Caco-2 (cell line): ENCODE measurements at regions not wholly inside any gene's neighbourhood (a gene's known extent, or its start where the extent isn't known, plus 50 kb on each side); places are given as distances from the start of the nearest gene placed in this dataset.

Experiments used
- BruUV-seq: library from RNA; stranded (reverse); fragments of 400-500 nt; replicated peaks from 2 replicates; lab custom pipeline; 2021; lab: Mats Ljungman, UMichigan
- CTCF ChIA-PET: fragments of 300-600 bp; sonication (Branson Sonifier 250); formaldehyde crosslinking; loops from one replicate; lab custom pipeline; 2022; ENCODE audit warnings: antibody characterized with exemption; lab: Charles Lee
- POLR2A ChIA-PET: fragments of 300-600 bp; sonication (Branson Sonifier 250); formaldehyde crosslinking; loops from one replicate; lab custom pipeline; 2022; ENCODE audit warnings: antibody characterized with exemption; lab: Charles Lee
- DNase-seq, 2 experiments: peaks; one replicate each; pipeline versions ENCODE4 v3.0.0 to v3.0.0-alpha.2; 2020 to 2022
- H3K27me3 ChIP-seq: replicated peaks from 2 replicates; pipeline ENCODE4 v1.6.0; 2011; ENCODE audit warnings: low read length; ENCODE audit not compliant: control insufficient read depth, insufficient read depth
- H3K36me3 ChIP-seq: 2 replicates; pipeline ENCODE4 v1.5.1; 2011; ENCODE audit warnings: low read length; ENCODE audit not compliant: control insufficient read depth, insufficient read depth
- H3K4me1 ChIP-seq: fragments of 250-450 bp; sonication (Bioruptor Pico); 2 replicates; pipeline ENCODE4 v1.5.1; 2020; ENCODE audit warnings: mild to moderate bottlenecking
- H3K4me3 ChIP-seq: 2 replicates; pipeline ENCODE4 v1.5.1; 2011; ENCODE audit warnings: low read depth, mild to moderate bottlenecking, control low read depth, low read length
- H3K9me3 ChIP-seq: fragments of 250-450 bp; sonication (Bioruptor Pico); 2 replicates; pipeline ENCODE4 v1.5.1; 2020; ENCODE audit warnings: mild to moderate bottlenecking, moderate library complexity
- H3K27ac Mint-ChIP-seq: one replicate; pipeline ENCODE4 v1.8.0; 2022; ENCODE audit warnings: mixed read lengths; ENCODE audit not compliant: unreplicated experiment
- H3K27me3 Mint-ChIP-seq: one replicate; pipeline ENCODE4 v1.8.0; 2022; ENCODE audit warnings: mixed read lengths; ENCODE audit not compliant: insufficient read depth, unreplicated experiment
- H3K36me3 Mint-ChIP-seq: one replicate; pipeline ENCODE4 v1.8.0; 2022; ENCODE audit warnings: mild to moderate bottlenecking, mixed read lengths; ENCODE audit not compliant: insufficient read depth, unreplicated experiment
- H3K4me1 Mint-ChIP-seq: one replicate; pipeline ENCODE4 v1.8.0; 2022; ENCODE audit warnings: low read depth, mixed read lengths; ENCODE audit not compliant: unreplicated experiment
- H3K4me3 Mint-ChIP-seq: one replicate; pipeline ENCODE4 v1.8.0; 2022; ENCODE audit warnings: mild to moderate bottlenecking, moderate library complexity, mixed read lengths; ENCODE audit not compliant: unreplicated experiment
- H3K9me3 Mint-ChIP-seq: one replicate; pipeline ENCODE4 v1.8.0; 2022; ENCODE audit warnings: mixed read lengths; ENCODE audit not compliant: unreplicated experiment
- intact Hi-C: fragments of 100-400 bp; cut with micrococcal nuclease; formaldehyde crosslinking; loops from one replicate; pipeline ENCODE4 v1.10.0; 2022; ENCODE audit not compliant: unreplicated experiment
- TF ChIP-seq, protein P1 (sequence below), 2 experiments: fragments of 200-600 bp in 1 of 2; IDR thresholded peaks; 1 replicate in 1 of 2; 2 replicates in 1 of 2; pipeline versions ENCODE4 v1.5.1 to v1.8.0; 2011 to 2022; ENCODE audit warnings: antibody characterized with exemption in 1 of 2, control low read depth in 1 of 2, inconsistent platforms in 1 of 2, low read depth in 1 of 2, low read length in 1 of 2, mild to moderate bottlenecking in 1 of 2, moderate library complexity in 1 of 2; ENCODE audit not compliant: insufficient read depth in 1 of 2, severe bottlenecking in 1 of 2, unreplicated experiment in 1 of 2

- no peak for DNase-seq
- Mint-ChIP-seq H3K27ac (no peak overlapping the region), H3K4me3 (no peak overlapping the region), H3K4me1 (no peaks in the 10 kb centered on the region), H3K27me3 (no peaks in the 10 kb centered on the region), H3K36me3 (no peaks in the 10 kb centered on the region), H3K9me3 (no peaks in the 10 kb centered on the region)
- Histone ChIP-seq H3K9me3 (no peaks in the 10 kb centered on the region), H3K27me3 (no peaks in the 10 kb centered on the region), H3K4me3 (no peak overlapping the region), H3K36me3 (no peaks in the 10 kb centered on the region), H3K4me1 (no peaks in the 10 kb centered on the region)
- intact Hi-C loops, result no loop called here
- TF ChIP-seq, protein P1, sequence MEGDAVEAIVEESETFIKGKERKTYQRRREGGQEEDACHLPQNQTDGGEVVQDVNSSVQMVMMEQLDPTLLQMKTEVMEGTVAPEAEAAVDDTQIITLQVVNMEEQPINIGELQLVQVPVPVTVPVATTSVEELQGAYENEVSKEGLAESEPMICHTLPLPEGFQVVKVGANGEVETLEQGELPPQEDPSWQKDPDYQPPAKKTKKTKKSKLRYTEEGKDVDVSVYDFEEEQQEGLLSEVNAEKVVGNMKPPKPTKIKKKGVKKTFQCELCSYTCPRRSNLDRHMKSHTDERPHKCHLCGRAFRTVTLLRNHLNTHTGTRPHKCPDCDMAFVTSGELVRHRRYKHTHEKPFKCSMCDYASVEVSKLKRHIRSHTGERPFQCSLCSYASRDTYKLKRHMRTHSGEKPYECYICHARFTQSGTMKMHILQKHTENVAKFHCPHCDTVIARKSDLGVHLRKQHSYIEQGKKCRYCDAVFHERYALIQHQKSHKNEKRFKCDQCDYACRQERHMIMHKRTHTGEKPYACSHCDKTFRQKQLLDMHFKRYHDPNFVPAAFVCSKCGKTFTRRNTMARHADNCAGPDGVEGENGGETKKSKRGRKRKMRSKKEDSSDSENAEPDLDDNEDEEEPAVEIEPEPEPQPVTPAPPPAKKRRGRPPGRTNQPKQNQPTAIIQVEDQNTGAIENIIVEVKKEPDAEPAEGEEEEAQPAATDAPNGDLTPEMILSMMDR (IDR thresholded peaks at IDR 0.05; ENCODE audit: insufficient read depth in 1 of 2, low read depth in 1 of 2, low read length in 1 of 2, severe bottlenecking in 1 of 2, unreplicated experiment in 1 of 2), result no peak
- CTCF ChIA-PET, result no interaction called here
- no TSS peak for BruUV-seq
- POLR2A ChIA-PET, result no interaction called here
Measured at GRCh38 chr6:67667637-67668422, 967.3 kb upstream of the ADGRB3 start.

DNA sequence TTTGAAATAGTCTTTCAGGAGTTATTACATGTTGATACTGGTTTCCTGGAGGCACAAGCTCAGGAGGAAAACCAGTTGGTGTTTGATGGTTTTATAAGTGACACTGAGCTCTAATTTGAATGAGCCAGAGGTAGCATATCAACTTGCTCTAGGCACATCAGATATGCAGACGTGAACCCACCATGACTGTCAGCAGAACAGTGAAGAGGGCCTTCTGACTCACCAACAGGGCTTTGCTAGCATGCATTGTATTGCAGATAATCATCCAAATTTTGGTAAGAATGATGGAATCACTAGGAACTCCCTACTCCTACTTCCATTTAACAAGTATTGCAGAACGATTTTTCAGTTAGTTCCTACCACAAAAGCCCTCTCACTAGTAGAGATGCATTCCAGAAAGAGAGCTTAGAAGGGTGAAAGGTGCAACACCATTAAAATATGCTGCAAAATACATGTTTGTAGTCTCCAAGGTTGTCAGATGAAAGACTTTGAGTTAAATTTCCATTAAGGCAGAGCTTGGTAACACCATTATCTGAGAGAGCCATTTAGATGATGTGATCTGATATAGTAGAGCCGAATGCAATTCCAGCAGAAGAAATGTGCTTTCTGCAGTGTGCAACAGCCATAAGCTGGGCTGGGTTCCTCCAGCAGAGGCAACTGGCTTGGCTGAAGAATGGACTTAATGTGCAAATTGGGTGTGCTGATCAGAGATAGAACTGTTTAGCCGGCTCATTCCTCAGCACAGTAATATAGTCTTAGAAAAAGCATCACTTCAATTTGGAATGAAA is 968.7 kb upstream of the ADGRB3 start:
- Mint-ChIP-seq H3K4me3 (no peak overlapping the region), H3K27me3 (no peaks in the 10 kb centered on the region), H3K36me3 (no peaks in the 10 kb centered on the region), H3K4me1 (no peaks in the 10 kb centered on the region), H3K9me3 (no peaks in the 10 kb centered on the region), H3K27ac (no peak overlapping the region)
- no peaks in the 10 kb centered on the region for H3K4me1 ChIP-seq
- H3K9me3 ChIP-seq, result no peaks in the 10 kb centered on the region
- H3K27me3 ChIP-seq, result no peaks in the 10 kb centered on the region
- DNase-seq, result no peak
- ChIA-PET CTCF (no interaction called here), POLR2A (no interaction called here)
- no peaks in the 10 kb centered on the region for H3K36me3 ChIP-seq
- H3K4me3 ChIP-seq, result no peak overlapping the region
- TF ChIP-seq, protein P1 (IDR thresholded peaks at IDR 0.05; ENCODE audit: insufficient read depth in 1 of 2, low read depth in 1 of 2, low read length in 1 of 2, severe bottlenecking in 1 of 2, unreplicated experiment in 1 of 2), result no peak
- intact Hi-C loops, result no loop called here
- no TSS peak for BruUV-seq

DNA sequence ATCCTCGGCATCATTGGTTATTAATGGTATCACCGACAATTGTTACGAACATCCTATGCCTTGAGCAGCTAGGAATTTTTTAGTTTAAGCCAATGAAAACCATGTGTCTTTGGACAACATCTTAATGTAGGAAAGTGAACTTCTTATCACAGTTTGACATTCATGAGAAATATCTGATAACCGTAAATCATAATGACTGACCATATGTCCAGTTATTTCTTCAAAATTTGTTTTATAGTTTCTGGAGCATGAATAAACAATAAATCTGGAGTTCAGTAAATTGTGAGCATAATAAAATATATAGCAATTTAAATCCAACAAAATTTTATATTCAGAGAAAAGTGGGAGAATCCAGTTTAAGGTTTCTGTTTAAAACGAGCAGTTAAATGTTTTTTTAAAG is 970.1 kb upstream of the ADGRB3 start:
- Histone ChIP-seq H3K36me3 (no peaks in the 10 kb centered on the region), H3K27me3 (no peaks in the 10 kb centered on the region), H3K4me1 (no peaks in the 10 kb centered on the region), H3K9me3 (no peaks in the 10 kb centered on the region), H3K4me3 (no peak overlapping the region)
- H3K36me3 Mint-ChIP-seq, result no peaks in the 10 kb centered on the region
- H3K27ac Mint-ChIP-seq, result no peak overlapping the region
- H3K27me3 Mint-ChIP-seq, result no peaks in the 10 kb centered on the region
- H3K4me1 Mint-ChIP-seq, result no peaks in the 10 kb centered on the region
- TF ChIP-seq, protein P1 (IDR thresholded peaks at IDR 0.05; ENCODE audit: insufficient read depth in 1 of 2, low read depth in 1 of 2, low read length in 1 of 2, severe bottlenecking in 1 of 2, unreplicated experiment in 1 of 2), result no peak
- no TSS peak for BruUV-seq
- intact Hi-C loops, result no loop called here
- DNase-seq, result no peak
- POLR2A ChIA-PET, result no interaction called here
- CTCF ChIA-PET, result no interaction called here
- H3K4me3 Mint-ChIP-seq, result no peak overlapping the region
- peaks cover 6% of the 10 kb centered on the region for H3K9me3 Mint-ChIP-seq
